Endothelial cell of umbilical vein (primary cell): ENCODE measurements at regions not wholly inside any gene's neighbourhood (a gene's known extent, or its start where the extent isn't known, plus 50 kb on each side); places are given as distances from the start of the nearest gene placed in this dataset.

Source experiments
- EZH2 ChIP-seq: IDR thresholded peaks from 2 replicates; pipeline ENCODE4 v1.6.1; 2012; ENCODE audit warnings: borderline replicate concordance, low read depth, mild to moderate bottlenecking, moderate library complexity, low read length, inconsistent platforms; ENCODE audit not compliant: severe bottlenecking
- GATA2 ChIP-seq: IDR thresholded peaks from 2 replicates; pipeline ENCODE4 v1.7.0; 2011; ENCODE audit warnings: low read depth, mild to moderate bottlenecking, moderate library complexity, mixed read lengths, low read length; ENCODE audit not compliant: insufficient read length, insufficient read depth
- MYC ChIP-seq: IDR thresholded peaks from one replicate; pipeline ENCODE4 v1.6.1; 2011; ENCODE audit warnings: mild to moderate bottlenecking, low read depth, low read length
- POLR2A ChIP-seq: IDR thresholded peaks from 2 replicates; pipeline ENCODE4 v1.6.1; 2012; ENCODE audit warnings: low read depth, mild to moderate bottlenecking, control low read depth, low read length
- POLR2AphosphoS5 ChIP-seq: IDR thresholded peaks from 2 replicates; pipeline ENCODE4 v1.6.1; 2012; ENCODE audit warnings: low read depth, mild to moderate bottlenecking, control low read depth, low read length, moderate library complexity; ENCODE audit not compliant: insufficient read depth
- TF ChIP-seq, protein P1 (sequence below), 2 donors: IDR thresholded peaks; 1 replicate in 1 of 2; 2 replicates in 1 of 2; pipeline ENCODE4 v1.5.1; 2011; ENCODE audit warnings: low read length in 2 of 2, mild to moderate bottlenecking in 2 of 2, moderate library complexity in 2 of 2, control low read depth in 1 of 2, inconsistent platforms in 1 of 2, low read depth in 1 of 2; ENCODE audit not compliant: insufficient read depth in 1 of 2; ENCODE audit errors: extremely low read depth in 1 of 2
- TF ChIP-seq, protein P2 (sequence below): IDR thresholded peaks from 2 replicates; pipeline ENCODE4 v1.6.1; 2011; ENCODE audit not compliant: insufficient read depth, insufficient read length

DNA sequence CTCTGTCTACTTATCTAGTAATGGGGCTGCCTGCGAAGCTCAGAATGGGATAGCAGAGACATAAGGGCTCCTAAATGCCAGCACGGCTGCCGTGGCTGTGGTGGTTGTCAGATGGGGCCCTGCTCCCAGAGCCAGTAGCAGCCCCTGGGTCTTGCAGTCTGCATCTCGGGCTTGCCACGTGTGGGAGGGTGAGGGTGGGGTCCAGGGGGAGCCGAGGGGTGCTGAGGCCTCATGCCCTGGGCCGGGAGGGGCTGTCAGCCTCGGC, 88.8 kb upstream of the GSE1 start:
- TF ChIP-seq POLR2A (no peak), EZH2 (no peak), GATA2 (no peak), MYC (no peak), POLR2AphosphoS5 (no peak)
- TF ChIP-seq, protein P1, sequence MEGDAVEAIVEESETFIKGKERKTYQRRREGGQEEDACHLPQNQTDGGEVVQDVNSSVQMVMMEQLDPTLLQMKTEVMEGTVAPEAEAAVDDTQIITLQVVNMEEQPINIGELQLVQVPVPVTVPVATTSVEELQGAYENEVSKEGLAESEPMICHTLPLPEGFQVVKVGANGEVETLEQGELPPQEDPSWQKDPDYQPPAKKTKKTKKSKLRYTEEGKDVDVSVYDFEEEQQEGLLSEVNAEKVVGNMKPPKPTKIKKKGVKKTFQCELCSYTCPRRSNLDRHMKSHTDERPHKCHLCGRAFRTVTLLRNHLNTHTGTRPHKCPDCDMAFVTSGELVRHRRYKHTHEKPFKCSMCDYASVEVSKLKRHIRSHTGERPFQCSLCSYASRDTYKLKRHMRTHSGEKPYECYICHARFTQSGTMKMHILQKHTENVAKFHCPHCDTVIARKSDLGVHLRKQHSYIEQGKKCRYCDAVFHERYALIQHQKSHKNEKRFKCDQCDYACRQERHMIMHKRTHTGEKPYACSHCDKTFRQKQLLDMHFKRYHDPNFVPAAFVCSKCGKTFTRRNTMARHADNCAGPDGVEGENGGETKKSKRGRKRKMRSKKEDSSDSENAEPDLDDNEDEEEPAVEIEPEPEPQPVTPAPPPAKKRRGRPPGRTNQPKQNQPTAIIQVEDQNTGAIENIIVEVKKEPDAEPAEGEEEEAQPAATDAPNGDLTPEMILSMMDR (IDR thresholded peaks at IDR 0.05; ENCODE audit: extremely low read depth in 1 of 2, insufficient read depth in 1 of 2, low read depth in 1 of 2, low read length in 2 of 2): no peak
- TF ChIP-seq, protein P2, sequence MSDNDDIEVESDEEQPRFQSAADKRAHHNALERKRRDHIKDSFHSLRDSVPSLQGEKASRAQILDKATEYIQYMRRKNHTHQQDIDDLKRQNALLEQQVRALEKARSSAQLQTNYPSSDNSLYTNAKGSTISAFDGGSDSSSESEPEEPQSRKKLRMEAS: no peak
